ENCODE measurements at regions not wholly inside any gene's neighbourhood (a gene's known extent, or its start where the extent isn't known, plus 50 kb on each side); places are given as distances from the start of the nearest gene placed in this dataset.

DNA sequence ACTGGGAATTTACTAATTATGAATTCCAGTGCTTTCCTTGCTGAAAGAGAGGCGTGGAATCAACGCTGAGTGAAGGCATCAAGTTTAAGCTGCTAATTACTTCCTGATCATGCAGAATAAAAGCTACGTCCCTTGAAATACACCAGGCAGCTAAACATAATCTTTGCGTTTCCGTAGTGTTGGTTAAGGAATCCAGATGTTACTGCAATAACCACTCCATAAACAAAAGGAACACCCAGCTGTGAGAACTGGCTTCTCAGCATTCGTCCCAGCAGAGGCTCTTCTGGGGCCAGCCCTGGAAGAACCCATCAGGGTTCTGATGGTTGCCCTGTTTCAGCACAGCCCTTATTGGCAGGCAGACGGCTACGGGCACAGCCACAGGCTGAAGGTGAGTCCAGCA, 111.4 kb downstream of the CDH26 start:
- no peak for TF ChIP-seq POLR2AphosphoS5 (IDR thresholded peaks at IDR 0.05; ENCODE audit: low read depth)
- TF ChIP-seq, protein P1, sequence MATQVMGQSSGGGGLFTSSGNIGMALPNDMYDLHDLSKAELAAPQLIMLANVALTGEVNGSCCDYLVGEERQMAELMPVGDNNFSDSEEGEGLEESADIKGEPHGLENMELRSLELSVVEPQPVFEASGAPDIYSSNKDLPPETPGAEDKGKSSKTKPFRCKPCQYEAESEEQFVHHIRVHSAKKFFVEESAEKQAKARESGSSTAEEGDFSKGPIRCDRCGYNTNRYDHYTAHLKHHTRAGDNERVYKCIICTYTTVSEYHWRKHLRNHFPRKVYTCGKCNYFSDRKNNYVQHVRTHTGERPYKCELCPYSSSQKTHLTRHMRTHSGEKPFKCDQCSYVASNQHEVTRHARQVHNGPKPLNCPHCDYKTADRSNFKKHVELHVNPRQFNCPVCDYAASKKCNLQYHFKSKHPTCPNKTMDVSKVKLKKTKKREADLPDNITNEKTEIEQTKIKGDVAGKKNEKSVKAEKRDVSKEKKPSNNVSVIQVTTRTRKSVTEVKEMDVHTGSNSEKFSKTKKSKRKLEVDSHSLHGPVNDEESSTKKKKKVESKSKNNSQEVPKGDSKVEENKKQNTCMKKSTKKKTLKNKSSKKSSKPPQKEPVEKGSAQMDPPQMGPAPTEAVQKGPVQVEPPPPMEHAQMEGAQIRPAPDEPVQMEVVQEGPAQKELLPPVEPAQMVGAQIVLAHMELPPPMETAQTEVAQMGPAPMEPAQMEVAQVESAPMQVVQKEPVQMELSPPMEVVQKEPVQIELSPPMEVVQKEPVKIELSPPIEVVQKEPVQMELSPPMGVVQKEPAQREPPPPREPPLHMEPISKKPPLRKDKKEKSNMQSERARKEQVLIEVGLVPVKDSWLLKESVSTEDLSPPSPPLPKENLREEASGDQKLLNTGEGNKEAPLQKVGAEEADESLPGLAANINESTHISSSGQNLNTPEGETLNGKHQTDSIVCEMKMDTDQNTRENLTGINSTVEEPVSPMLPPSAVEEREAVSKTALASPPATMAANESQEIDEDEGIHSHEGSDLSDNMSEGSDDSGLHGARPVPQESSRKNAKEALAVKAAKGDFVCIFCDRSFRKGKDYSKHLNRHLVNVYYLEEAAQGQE (IDR thresholded peaks at IDR 0.05; ENCODE audit: insufficient replicate concordance, low read depth), result no peak
- TF ChIP-seq, protein P2, sequence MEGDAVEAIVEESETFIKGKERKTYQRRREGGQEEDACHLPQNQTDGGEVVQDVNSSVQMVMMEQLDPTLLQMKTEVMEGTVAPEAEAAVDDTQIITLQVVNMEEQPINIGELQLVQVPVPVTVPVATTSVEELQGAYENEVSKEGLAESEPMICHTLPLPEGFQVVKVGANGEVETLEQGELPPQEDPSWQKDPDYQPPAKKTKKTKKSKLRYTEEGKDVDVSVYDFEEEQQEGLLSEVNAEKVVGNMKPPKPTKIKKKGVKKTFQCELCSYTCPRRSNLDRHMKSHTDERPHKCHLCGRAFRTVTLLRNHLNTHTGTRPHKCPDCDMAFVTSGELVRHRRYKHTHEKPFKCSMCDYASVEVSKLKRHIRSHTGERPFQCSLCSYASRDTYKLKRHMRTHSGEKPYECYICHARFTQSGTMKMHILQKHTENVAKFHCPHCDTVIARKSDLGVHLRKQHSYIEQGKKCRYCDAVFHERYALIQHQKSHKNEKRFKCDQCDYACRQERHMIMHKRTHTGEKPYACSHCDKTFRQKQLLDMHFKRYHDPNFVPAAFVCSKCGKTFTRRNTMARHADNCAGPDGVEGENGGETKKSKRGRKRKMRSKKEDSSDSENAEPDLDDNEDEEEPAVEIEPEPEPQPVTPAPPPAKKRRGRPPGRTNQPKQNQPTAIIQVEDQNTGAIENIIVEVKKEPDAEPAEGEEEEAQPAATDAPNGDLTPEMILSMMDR (IDR thresholded peaks at IDR 0.05; ENCODE audit: insufficient read depth, low read length), result no peak
- no peak for TF ChIP-seq GABPA (IDR thresholded peaks at IDR 0.05; ENCODE audit: low read depth)
- TF ChIP-seq SPI1 (IDR thresholded peaks at IDR 0.05; ENCODE audit: borderline replicate concordance, low read depth), result no peak
- H3K27me3 ChIP-seq (ENCODE audit: insufficient read depth, poor library complexity, severe bottlenecking), result no peaks in the 10 kb centered on the region
- DNase-seq (ENCODE audit: low read depth in 1 of 2, low spot score in 1 of 2), result no peak
- H3K27ac ChIP-seq (replicated peaks), result no peak overlapping the region
- H3K4me3 ChIP-seq (replicated peaks; ENCODE audit: insufficient read depth, low read length), result no peak overlapping the region

DNA sequence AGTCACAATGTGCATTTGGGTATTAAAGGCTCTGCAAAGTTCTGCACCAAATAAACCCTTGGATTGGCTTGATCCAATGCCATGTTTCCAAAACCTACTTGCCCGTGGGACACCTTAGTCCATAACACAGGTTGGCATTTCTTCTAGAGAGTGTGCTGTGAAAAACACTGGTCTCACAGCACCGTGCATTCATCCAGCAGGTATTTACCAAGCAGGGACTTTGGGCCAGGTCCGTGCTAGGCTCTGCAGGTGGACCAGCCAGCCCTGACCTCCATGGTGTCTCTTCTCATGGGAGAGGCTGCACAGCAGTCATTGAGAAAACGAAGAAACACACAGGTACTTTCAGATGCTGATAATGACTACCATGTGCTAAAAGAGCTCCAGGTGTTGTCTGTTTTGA, 112.6 kb downstream of the CDH26 start:
- H3K4me3 ChIP-seq (replicated peaks; ENCODE audit: insufficient read depth, low read length), result no peak overlapping the region
- TF ChIP-seq POLR2AphosphoS5 (IDR thresholded peaks at IDR 0.05; ENCODE audit: low read depth), result no peak
- TF ChIP-seq, protein P2 (IDR thresholded peaks at IDR 0.05; ENCODE audit: insufficient read depth, low read length), result no peak
- no peak for TF ChIP-seq SPI1 (IDR thresholded peaks at IDR 0.05; ENCODE audit: borderline replicate concordance, low read depth)
- TF ChIP-seq, protein P1 (IDR thresholded peaks at IDR 0.05; ENCODE audit: insufficient replicate concordance, low read depth), result no peak
- TF ChIP-seq GABPA (IDR thresholded peaks at IDR 0.05; ENCODE audit: low read depth), result no peak
- no peak overlapping the region for H3K27ac ChIP-seq (replicated peaks)
- DNase-seq (ENCODE audit: low read depth in 1 of 2, low spot score in 1 of 2), result no peak
- H3K27me3 ChIP-seq (ENCODE audit: insufficient read depth, poor library complexity, severe bottlenecking), result no peaks in the 10 kb centered on the region

DNA sequence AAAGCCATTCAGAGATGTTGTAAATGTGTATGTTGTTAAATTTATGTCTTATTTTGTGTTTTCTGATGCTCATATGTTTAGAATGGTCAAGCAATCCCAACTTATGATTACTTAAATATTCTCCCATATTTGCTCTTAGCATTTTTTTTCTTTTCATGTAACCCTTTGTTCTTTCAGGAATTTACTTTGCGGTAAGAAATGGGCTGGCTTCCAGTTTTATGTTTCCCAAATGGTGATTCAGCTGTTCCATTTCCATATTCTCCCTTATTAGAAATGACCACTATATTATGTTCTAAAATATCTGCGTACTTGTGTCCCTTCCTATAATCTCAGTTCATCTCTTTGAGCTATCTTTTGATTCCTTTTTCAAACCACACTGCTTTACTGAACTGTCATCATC, 113.7 kb downstream of the CDH26 start:
- no peak for DNase-seq (ENCODE audit: low read depth in 1 of 2, low spot score in 1 of 2)
- Histone ChIP-seq H3K27me3 (ENCODE audit: insufficient read depth, poor library complexity, severe bottlenecking) (no peaks in the 10 kb centered on the region), H3K4me3 (replicated peaks; ENCODE audit: insufficient read depth, low read length) (no peak overlapping the region), H3K27ac (replicated peaks) (no peak overlapping the region)
- TF ChIP-seq SPI1 (IDR thresholded peaks at IDR 0.05; ENCODE audit: borderline replicate concordance, low read depth), result no peak
- TF ChIP-seq GABPA (IDR thresholded peaks at IDR 0.05; ENCODE audit: low read depth), result no peak
- no peak for TF ChIP-seq POLR2AphosphoS5 (IDR thresholded peaks at IDR 0.05; ENCODE audit: low read depth)
- TF ChIP-seq, protein P2 (IDR thresholded peaks at IDR 0.05; ENCODE audit: insufficient read depth, low read length), result no peak

DNA sequence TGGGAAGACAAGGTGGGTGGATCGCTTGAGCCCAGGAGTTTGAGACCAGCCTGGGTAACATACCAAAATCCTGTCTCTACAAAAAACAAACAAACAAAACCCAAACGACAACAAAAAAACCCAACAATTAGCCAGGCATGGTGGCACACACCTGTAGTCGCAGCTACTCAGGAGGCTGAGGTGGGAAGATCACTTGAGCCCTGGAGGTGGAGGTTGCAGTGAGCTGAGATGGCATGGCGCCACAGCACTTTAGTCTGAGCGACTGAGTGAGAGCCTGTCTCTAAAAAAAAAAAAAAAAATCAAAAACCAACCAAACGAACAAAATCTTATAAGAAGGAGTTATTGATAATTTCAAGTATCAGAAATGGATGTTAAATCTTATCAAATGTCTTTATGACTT, 114.9 kb downstream of the CDH26 start:
- TF ChIP-seq POLR2AphosphoS5 (IDR thresholded peaks at IDR 0.05; ENCODE audit: low read depth), result no peak
- TF ChIP-seq GABPA (IDR thresholded peaks at IDR 0.05; ENCODE audit: low read depth), result no peak
- no peak for TF ChIP-seq SPI1 (IDR thresholded peaks at IDR 0.05; ENCODE audit: borderline replicate concordance, low read depth)
- TF ChIP-seq, protein P1 (IDR thresholded peaks at IDR 0.05; ENCODE audit: insufficient replicate concordance, low read depth), result no peak
- TF ChIP-seq, protein P2 (IDR thresholded peaks at IDR 0.05; ENCODE audit: insufficient read depth, low read length), result no peak
- H3K27me3 ChIP-seq (ENCODE audit: insufficient read depth, poor library complexity, severe bottlenecking), result no peaks in the 10 kb centered on the region

More for the DNA sequence above, 114.9 kb downstream of the CDH26 start:
- no peak for DNase-seq (ENCODE audit: low read depth in 1 of 2, low spot score in 1 of 2)
- no peak overlapping the region for H3K27ac ChIP-seq (replicated peaks)
- H3K4me3 ChIP-seq (replicated peaks; ENCODE audit: insufficient read depth, low read length), result no peak overlapping the region

Measured in HL-60 (cell line).